SK-N-MC (cell line): ENCODE measurements at regions not wholly inside any gene's neighbourhood (a gene's known extent, or its start where the extent isn't known, plus 50 kb on each side); places are given as distances from the start of the nearest gene placed in this dataset.

ENCODE experiments used
- EZH2 ChIP-seq: fragments of 200-600 bp; sonication (generic); IDR thresholded peaks from one replicate; pipeline ENCODE4 v1.6.1; 2017; ENCODE audit warnings: antibody characterized with exemption
- FOXP2 ChIP-seq: optimal IDR thresholded peaks from 2 replicates; pipeline ENCODE3; 2011; ENCODE audit warnings: mild to moderate bottlenecking, moderate library complexity; ENCODE audit not compliant: insufficient read depth; ENCODE audit errors: extremely low read length, control extremely low read depth

DNA sequence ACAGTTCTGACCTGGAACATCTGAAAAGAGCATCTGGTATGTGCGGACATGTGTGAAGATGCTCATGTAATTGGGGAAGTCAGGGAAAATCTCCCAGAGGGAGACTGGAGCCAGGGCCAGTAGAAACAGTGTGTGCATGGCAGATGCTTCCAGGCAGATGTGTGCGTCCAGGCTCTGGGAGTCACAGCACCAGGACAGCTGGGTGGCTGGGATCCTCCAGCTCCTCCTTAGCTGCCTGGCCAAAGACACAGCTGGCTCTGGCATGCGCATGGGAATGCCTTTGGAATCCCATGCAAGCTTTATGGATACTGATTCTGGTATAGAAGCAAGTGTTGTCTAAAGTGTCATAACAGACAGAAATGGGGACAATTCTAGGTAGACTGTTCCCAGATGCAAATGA is 369.7 kb downstream of the INSIG2 start:
- no peak for TF ChIP-seq EZH2
- no peak for TF ChIP-seq FOXP2
